ENCODE measurements at regions not wholly inside any gene's neighbourhood (a gene's known extent, or its start where the extent isn't known, plus 50 kb on each side); places are given as distances from the start of the nearest gene placed in this dataset.

GRCh38 chr2:44884231-44884630 lies 57.3 kb upstream of the SIX3 start:
- Histone ChIP-seq H3K4me2 (ENCODE audit: low read depth, low read length) (no peak overlapping the region), H3K27me3 (ENCODE audit: control insufficient read depth in 1 of 2, insufficient read depth in 2 of 2, low read length in 2 of 2) (peaks cover 0 to 46% of the 10 kb centered on the region in 2 experiments; a peak in 3 of 5 replicates), H3K9ac (ENCODE audit: insufficient read depth, low read depth, low read length) (no peak overlapping the region), H4K20me1 (ENCODE audit: insufficient read depth, low read length) (no peaks in the 10 kb centered on the region), H3K36me3 (replicated peaks in 1 of 2; ENCODE audit: control insufficient read depth in 1 of 2, insufficient read depth in 2 of 2, low read length in 2 of 2) (no peaks in the 10 kb centered on the region), H2AFZ (ENCODE audit: low read length) (no peak overlapping the region), H3K27ac (ENCODE audit: extremely low read length, insufficient read depth, low read length) (no peak overlapping the region), H3K79me2 (ENCODE audit: insufficient read depth, low read length) (no peaks in the 10 kb centered on the region), H3K4me3 (replicated peaks in 1 of 3; ENCODE audit: insufficient read depth in 1 of 3, low read depth in 2 of 3, low read length in 3 of 3) (no peak overlapping the region), H3K4me1 (ENCODE audit: insufficient read depth, low read length) (peaks cover 9% of the 10 kb centered on the region; the same call in 1 of the 2 replicates), H3K9me3 (ENCODE audit: low read length) (no peaks in the 10 kb centered on the region)
- TF ChIP-seq SRY (CRISPR knock-in tag; IDR thresholded peaks at IDR 0.05) (no peak), PCBP2 (optimal IDR thresholded peaks at IDR 0.05; ENCODE audit: low read depth, low read length, poor library complexity, severe bottlenecking) (no peak), TMF1 (CRISPR knock-in tag; IDR thresholded peaks at IDR 0.05; ENCODE audit: low read depth) (no peak), CBX1 (IDR thresholded peaks at IDR 0.05; ENCODE audit: low read depth) (no peak), TCF12 (IDR thresholded peaks at IDR 0.05) (no peak), TCF12 (CRISPR knock-in tag; IDR thresholded peaks at IDR 0.05) (no peak), RAD21 (CRISPR knock-in tag; IDR thresholded peaks at IDR 0.05) (no peak), HNRNPL (IDR thresholded peaks at IDR 0.05; ENCODE audit: low read depth, low read length) (no peak), ZNF263 (CRISPR knock-in tag; IDR thresholded peaks at IDR 0.05) (no peak), MAZ (IDR thresholded peaks at IDR 0.05; ENCODE audit: borderline replicate concordance, low read depth, low read length) (no peak), MAZ (CRISPR knock-in tag; IDR thresholded peaks at IDR 0.05; ENCODE audit: low read depth) (no peak), SATB2 (CRISPR knock-in tag; IDR thresholded peaks at IDR 0.05) (no peak), BRD4 (CRISPR knock-in tag; IDR thresholded peaks at IDR 0.05) (no peak), ELF1 (CRISPR knock-in tag; IDR thresholded peaks at IDR 0.05) (no peak)
- TF ChIP-seq, protein P1, sequence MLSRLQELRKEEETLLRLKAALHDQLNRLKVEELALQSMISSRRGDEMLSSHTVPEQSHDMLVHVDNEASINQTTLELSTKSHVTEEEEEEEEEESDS (CRISPR knock-in tag; IDR thresholded peaks at IDR 0.05; ENCODE audit: borderline replicate concordance) = no peak
- TF ChIP-seq, protein P2, sequence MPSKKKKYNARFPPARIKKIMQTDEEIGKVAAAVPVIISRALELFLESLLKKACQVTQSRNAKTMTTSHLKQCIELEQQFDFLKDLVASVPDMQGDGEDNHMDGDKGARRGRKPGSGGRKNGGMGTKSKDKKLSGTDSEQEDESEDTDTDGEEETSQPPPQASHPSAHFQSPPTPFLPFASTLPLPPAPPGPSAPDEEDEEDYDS (CRISPR knock-in tag; IDR thresholded peaks at IDR 0.05) = no peak
- TF ChIP-seq, protein P3, sequence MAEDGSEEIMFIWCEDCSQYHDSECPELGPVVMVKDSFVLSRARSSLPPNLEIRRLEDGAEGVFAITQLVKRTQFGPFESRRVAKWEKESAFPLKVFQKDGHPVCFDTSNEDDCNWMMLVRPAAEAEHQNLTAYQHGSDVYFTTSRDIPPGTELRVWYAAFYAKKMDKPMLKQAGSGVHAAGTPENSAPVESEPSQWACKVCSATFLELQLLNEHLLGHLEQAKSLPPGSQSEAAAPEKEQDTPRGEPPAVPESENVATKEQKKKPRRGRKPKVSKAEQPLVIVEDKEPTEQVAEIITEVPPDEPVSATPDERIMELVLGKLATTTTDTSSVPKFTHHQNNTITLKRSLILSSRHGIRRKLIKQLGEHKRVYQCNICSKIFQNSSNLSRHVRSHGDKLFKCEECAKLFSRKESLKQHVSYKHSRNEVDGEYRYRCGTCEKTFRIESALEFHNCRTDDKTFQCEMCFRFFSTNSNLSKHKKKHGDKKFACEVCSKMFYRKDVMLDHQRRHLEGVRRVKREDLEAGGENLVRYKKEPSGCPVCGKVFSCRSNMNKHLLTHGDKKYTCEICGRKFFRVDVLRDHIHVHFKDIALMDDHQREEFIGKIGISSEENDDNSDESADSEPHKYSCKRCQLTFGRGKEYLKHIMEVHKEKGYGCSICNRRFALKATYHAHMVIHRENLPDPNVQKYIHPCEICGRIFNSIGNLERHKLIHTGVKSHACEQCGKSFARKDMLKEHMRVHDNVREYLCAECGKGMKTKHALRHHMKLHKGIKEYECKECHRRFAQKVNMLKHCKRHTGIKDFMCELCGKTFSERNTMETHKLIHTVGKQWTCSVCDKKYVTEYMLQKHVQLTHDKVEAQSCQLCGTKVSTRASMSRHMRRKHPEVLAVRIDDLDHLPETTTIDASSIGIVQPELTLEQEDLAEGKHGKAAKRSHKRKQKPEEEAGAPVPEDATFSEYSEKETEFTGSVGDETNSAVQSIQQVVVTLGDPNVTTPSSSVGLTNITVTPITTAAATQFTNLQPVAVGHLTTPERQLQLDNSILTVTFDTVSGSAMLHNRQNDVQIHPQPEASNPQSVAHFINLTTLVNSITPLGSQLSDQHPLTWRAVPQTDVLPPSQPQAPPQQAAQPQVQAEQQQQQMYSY (CRISPR knock-in tag; IDR thresholded peaks at IDR 0.05) = no peak
- no peak for FAIRE-seq
- ChIA-PET CTCF (ENCODE audit: low intra/inter-chr PET ratio, low total read pairs) (no interaction called here), POLR2A (no interaction called here)
- in situ Hi-C loops (cut with HindIII; ENCODE audit: extremely low pct_ligation_motif_present, low pct_unique_long_range_greater_than_20kb) (no loop called here), intact Hi-C loops (cut with micrococcal nuclease; ENCODE audit: unreplicated experiment) (no loop called here)
- ATAC-seq = no peak
- no TSS peak for BruUV-seq (replicated peaks)
- WGBS (ENCODE audit: low lambda C conversion rate) = 38% methylated on average over 3 of the region's 3 CpGs
- DNase-seq (ENCODE audit: low spot score) = no peak
